ENCODE measurements at regions not wholly inside any gene's neighbourhood (a gene's known extent, or its start where the extent isn't known, plus 50 kb on each side); places are given as distances from the start of the nearest gene placed in this dataset.
"Not testable (repeated sequence)": the region's sequence is repeated elsewhere in the genome, so short reads cannot be mapped to it uniquely, and the experiment has no call there.

DNA sequence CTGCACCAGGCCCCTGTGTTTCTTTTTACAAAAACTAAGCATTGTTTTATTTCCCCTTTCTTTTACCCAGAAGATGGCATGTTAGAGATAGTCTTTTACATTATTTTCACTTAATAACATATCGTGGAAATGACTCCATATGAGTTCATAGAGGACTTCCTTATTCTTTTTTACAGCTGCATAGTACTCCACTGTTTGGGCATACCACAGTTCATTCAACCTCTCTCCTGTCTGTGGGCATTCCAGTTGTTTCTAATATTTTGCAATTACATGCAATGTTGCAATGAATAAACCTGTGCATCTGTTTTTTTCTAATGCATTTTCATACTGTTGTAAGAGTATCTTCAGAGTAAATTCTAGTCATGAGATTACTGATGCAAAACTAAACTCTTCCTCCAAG, 173.2 kb upstream of the ZNF469 start:
- TF ChIP-seq, protein P1, sequence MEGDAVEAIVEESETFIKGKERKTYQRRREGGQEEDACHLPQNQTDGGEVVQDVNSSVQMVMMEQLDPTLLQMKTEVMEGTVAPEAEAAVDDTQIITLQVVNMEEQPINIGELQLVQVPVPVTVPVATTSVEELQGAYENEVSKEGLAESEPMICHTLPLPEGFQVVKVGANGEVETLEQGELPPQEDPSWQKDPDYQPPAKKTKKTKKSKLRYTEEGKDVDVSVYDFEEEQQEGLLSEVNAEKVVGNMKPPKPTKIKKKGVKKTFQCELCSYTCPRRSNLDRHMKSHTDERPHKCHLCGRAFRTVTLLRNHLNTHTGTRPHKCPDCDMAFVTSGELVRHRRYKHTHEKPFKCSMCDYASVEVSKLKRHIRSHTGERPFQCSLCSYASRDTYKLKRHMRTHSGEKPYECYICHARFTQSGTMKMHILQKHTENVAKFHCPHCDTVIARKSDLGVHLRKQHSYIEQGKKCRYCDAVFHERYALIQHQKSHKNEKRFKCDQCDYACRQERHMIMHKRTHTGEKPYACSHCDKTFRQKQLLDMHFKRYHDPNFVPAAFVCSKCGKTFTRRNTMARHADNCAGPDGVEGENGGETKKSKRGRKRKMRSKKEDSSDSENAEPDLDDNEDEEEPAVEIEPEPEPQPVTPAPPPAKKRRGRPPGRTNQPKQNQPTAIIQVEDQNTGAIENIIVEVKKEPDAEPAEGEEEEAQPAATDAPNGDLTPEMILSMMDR (conservative IDR thresholded peaks at IDR 0.05; ENCODE audit: low read length): not testable (repeated sequence)
- not testable (repeated sequence) for TF ChIP-seq EZH2phosphoT487 (IDR thresholded peaks at IDR 0.05; ENCODE audit: borderline replicate concordance, low read depth, low read length)

Measured in OCI-LY7 (cell line).